ENCODE measurements at regions not wholly inside any gene's neighbourhood (a gene's known extent, or its start where the extent isn't known, plus 50 kb on each side); places are given as distances from the start of the nearest gene placed in this dataset.

- TF ChIP-seq CTCF (IDR thresholded peaks at IDR 0.05): no peak
- TF ChIP-seq POLR2AphosphoS5 (IDR thresholded peaks at IDR 0.05): no peak
- no peak for TF ChIP-seq POLR2A (IDR thresholded peaks at IDR 0.05)
These were observed 83.9 kb upstream of the SIX2 start for GRCh38 chr2:45093181-45093580.
